Activated CD8-positive, alpha-beta memory T cell treated with anti-CD3 and anti-CD28 coated beads for 4 hours (primary cell): ENCODE measurements at regions not wholly inside any gene's neighbourhood (a gene's known extent, or its start where the extent isn't known, plus 50 kb on each side); places are given as distances from the start of the nearest gene placed in this dataset.
"Not testable (repeated sequence)": the region's sequence is repeated elsewhere in the genome, so short reads cannot be mapped to it uniquely, and the experiment has no call there.

ENCODE experiments used
- DNase-seq, 2 donors: peaks; one replicate each; pipeline ENCODE4 v3.0.0-alpha.2; 2020; ENCODE audit warnings: low read depth in 2 of 2

- DNase-seq = no peak
Measured at GRCh38 chr9:85212887-85213286, 528.9 kb downstream of the AGTPBP1 start.

GRCh38 chr9:85212209-85212608 is 529.5 kb downstream of the AGTPBP1 start:
- no peak for DNase-seq

GRCh38 chr9:85208666-85209065 is 533.1 kb downstream of the AGTPBP1 start:
- no peak for DNase-seq

- DNase-seq = no peak
Measured at GRCh38 chr9:85204176-85204575, 534.6 kb downstream of the NTRK2 start.

GRCh38 chr9:85202596-85202995 is 533.1 kb downstream of the NTRK2 start:
- DNase-seq = no peak

GRCh38 chr9:85200726-85201404 is 531.3 kb downstream of the NTRK2 start:
- no peak for DNase-seq

GRCh38 chr9:85199866-85200495 is 530.5 kb downstream of the NTRK2 start:
- DNase-seq = no peak

- no peak for DNase-seq
Measured at GRCh38 chr9:85192750-85193149, 523.2 kb downstream of the NTRK2 start.

- no peak for DNase-seq
Measured at GRCh38 chr9:85186218-85186585, 516.7 kb downstream of the NTRK2 start.

GRCh38 chr9:85185486-85186217 is 516.1 kb downstream of the NTRK2 start:
- DNase-seq = no peak

- no peak for DNase-seq
Measured at GRCh38 chr9:85182383-85182782, 512.9 kb downstream of the NTRK2 start.

GRCh38 chr9:85178474-85178873 is 508.9 kb downstream of the NTRK2 start:
- DNase-seq = no peak

- no peak for DNase-seq
Measured at GRCh38 chr9:85173967-85174366, 504.4 kb downstream of the NTRK2 start.

- no peak for DNase-seq
Measured at GRCh38 chr9:85172001-85172978, 502.8 kb downstream of the NTRK2 start.

GRCh38 chr9:85171163-85171562 is 501.6 kb downstream of the NTRK2 start:
- no peak for DNase-seq

- DNase-seq = no peak
Measured at GRCh38 chr9:85168412-85168811, 498.9 kb downstream of the NTRK2 start.

GRCh38 chr9:85167146-85167545 is 497.6 kb downstream of the NTRK2 start:
- no peak for DNase-seq

GRCh38 chr9:85163825-85164224 is 494.3 kb downstream of the NTRK2 start:
- no peak for DNase-seq

GRCh38 chr9:85163415-85163814 is 493.9 kb downstream of the NTRK2 start:
- DNase-seq = no peak

GRCh38 chr9:85162822-85163221 is 493.3 kb downstream of the NTRK2 start:
- no peak for DNase-seq

- not testable (repeated sequence) for DNase-seq
Measured at GRCh38 chr9:85160944-85161343, 491.4 kb downstream of the NTRK2 start.

GRCh38 chr9:85158512-85158911 is 489.0 kb downstream of the NTRK2 start:
- no peak for DNase-seq
